DMS153 treated with DMSO at 0.1 percent for 48 hours (cell line): ENCODE measurements at regions not wholly inside any gene's neighbourhood (a gene's known extent, or its start where the extent isn't known, plus 50 kb on each side); places are given as distances from the start of the nearest gene placed in this dataset.
"Not testable (repeated sequence)": the region's sequence is repeated elsewhere in the genome, so short reads cannot be mapped to it uniquely, and the experiment has no call there.

Source experiments
- DNase-seq: peaks from one replicate; lab custom pipeline; 2025; ENCODE audit not compliant: unreplicated experiment; lab: John Stamatoyannopoulos, UW

- no peak for DNase-seq
These were observed 310.9 kb upstream of the MAOA start for GRCh38 chrX:43345166-43345565.

- no peak for DNase-seq
These were observed 306.7 kb upstream of the MAOA start for GRCh38 chrX:43349363-43349762.

DNA sequence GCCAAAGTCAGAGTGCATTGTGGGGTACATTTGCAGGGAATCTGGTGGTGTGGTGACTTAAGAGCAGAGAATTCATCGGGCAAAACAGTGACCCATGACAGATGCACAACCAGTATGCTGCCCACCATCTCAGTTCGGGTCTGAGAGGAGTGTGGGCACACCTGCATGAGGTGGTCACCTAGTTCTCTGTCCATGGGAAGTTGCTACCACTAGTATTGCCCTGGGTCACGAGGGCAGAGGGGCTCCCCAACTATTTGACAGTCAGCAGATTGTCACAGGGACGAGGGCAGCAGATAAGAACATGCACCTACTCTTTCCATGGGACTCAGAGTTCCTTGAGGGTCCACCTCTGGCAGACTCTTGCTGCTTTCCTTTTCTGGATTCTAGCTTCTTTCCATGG lies 305.2 kb upstream of the MAOA start:
- DNase-seq = no peak

- no peak for DNase-seq
These were observed 298.4 kb upstream of the MAOA start for GRCh38 chrX:43357741-43358140.

DNA sequence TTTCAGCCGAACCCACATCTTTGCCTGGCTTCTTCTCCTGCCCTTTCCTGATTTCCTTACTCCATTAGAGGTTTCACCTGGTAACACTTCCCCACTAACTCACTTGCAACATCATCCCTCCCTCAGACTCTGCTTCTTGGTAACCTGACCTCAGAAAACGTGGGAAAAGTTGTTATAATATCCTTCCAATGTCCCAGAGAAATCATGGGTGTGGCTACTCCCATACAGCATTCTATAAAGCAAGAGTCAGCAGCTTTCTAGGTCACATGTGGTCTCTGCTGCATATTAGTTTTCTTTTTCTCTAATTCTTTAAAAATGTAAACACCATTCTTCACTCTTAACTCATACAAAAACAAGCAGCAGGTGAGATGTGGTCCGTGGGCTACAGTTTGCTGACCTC lies 283.1 kb upstream of the MAOA start:
- no peak for DNase-seq

- DNase-seq = no peak
These were observed 281.0 kb upstream of the MAOA start for GRCh38 chrX:43375136-43375535.

GRCh38 chrX:43380704-43381103 lies 275.4 kb upstream of the MAOA start:
- DNase-seq = no peak

DNA sequence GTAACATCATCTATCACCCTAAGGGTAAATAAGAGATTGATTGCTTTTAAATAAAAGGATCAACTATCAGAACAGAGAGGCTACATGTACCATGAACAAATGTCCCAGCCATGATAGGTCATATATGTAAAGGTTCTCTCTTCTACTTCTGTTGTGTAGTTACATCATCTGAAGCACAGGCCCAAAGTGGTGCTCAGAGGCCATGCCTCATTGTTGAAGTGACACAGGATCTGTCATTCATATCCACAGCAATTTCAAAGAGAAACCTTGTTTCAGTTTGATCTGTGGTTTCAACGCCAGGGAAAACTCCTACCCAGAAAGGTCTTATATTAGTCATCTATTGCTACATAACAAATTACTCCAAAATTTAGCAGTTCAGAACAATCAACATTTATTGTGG lies 269.2 kb upstream of the MAOA start:
- no peak for DNase-seq

DNA sequence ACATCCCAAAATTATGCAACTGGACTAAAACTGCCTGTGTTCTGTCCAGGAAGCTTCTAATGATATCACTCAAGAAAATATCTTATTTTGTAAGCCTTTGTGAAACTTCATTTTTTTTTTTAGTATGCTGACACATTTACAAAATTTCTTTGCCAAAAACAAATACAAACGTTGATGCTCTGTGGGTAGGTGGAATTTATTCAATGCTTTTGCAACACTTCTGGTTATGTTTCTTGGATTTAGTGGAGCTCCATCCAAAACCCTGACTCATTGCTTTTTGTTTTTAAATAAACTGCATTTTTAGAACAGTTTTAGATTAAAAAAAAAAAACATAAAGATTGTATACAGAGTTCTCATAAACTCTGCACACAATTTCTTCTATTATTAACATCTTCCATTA lies 250.9 kb upstream of the MAOA start:
- DNase-seq = no peak

DNA sequence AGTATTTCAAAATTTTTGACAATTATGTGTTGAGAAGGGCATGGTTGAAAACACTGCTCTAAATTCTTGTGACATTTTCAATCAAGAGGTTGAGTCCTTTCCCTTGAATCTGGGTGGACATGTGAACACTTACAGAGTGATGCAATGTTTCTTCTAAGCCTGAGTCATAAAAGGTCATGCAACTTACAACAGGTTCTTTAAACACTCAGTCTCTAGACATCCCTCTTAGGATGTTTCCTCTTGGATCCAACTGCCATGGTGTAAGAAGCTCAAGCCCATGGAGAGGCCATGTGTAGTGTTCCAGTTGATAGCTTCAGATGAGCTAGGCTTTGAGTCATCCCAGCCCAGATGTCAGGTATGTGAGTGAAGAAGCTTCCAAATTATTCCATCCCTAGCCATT lies 232.2 kb upstream of the MAOA start:
- no peak for DNase-seq

DNA sequence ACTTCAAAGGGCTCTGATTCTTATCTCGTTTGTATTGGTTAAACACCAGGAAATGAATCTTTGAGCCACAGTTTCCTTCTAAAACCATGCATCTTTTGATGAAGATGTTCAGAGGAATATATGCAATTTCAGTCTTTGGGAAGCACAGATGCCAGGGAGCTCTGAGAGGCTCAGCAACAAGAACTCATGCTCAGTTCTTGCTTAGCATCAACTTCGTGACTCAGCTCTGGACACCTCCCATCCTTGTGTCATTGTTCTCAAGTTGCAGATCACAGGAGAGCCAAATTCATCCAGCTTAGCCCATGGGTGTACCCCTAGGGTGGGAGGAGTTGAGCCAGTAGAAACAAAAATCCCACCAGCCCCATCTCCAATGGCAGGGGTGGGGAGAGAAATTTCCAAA lies 219.6 kb upstream of the MAOA start:
- no peak for DNase-seq

DNA sequence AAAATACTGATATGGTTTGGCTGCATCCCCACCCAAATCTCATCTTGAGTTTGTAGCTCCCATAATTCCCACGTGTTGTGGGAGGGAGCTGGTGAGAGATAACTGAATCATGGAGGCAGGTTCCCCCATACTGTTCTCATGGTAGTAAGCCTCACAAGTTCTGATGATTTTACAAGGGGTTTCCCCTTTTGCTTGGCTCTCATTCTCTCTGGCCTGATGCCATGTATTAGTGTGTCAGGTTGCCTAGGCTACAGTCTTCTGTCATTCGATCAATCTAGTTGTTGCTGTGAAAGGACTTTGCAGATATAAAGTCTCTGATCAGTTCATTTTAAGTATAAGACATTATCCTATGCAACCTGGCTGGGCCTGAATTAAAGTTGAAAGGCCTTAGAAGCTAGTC lies 209.3 kb upstream of the MAOA start:
- DNase-seq = no peak

- DNase-seq = peak; percentile 0
These were observed 207.4 kb upstream of the MAOA start for GRCh38 chrX:43448688-43449087.

DNA sequence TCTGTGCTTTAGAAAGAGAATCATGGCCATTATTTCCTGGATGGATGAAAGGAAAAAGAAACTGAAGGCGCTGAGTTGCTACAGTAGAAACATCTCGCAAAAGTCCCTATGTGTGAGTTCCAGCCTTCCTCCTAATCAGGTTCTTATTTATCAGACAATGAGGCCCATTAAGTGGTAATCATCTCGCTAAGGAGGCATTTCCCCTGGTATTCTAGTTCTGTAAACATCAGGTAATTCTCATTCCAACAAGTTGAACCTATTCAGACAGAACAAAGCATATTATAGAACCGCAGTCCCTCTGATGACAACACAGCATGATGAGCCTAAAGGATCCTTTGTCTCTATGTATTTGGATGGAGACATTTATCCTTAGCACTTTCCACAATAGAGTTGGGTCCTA lies 205.7 kb upstream of the MAOA start:
- no peak for DNase-seq

GRCh38 chrX:43451976-43452686 lies 204.0 kb upstream of the MAOA start:
- DNase-seq = not testable (repeated sequence)

DNA sequence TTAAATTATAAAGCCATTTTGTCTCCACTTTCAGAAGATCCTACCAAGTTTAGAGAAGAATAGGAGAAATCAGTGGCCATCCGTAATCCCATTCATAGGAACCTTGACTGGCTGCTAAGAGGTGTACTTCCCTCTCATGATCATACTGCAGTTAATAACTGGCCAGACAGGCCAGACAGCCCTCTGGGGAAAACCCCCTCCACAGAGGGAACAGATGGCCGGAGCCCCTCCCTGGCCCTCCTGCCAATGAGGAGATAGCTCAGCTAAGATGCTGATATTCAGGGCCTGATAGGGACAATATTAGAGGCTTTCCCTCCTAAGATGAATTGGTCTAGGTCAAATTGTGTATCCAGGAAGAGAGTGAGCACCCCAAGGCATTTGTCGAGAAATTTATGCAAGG lies 200.0 kb upstream of the MAOA start:
- DNase-seq = no peak

- DNase-seq = no peak
These were observed 199.2 kb upstream of the MAOA start for GRCh38 chrX:43456906-43457305.

- DNase-seq = no peak
These were observed 188.4 kb upstream of the MAOA start for GRCh38 chrX:43467608-43468234.

DNA sequence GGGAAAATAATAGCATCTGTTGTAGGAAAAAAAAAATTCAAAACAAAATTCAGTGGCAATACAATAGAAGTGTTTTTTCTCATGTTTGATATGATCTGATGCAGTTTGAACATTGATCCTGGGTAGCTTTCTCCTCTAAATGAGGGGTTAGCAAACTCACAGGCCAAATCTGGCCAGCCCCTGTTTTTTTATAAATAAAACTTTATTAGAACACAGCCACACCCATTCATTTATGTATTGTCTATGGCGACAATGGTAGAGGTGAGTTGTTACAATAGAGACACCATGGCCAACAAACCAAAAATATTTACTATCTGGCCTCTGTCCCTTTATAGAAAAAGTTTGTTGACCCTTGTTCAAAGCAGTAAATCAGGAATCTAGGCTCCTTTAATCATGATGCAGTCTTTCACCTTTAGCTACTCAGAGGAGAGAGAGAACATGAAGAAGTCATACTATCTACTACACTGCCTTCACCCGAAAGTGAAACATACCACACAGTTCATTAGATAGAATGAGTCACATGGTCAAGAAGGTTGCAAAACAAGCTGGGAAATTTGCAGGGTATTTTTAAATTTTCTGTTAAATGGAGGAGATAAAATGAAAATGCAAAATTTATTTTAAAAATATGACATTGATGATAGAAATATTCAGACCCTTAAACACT lies 186.6 kb upstream of the MAOA start:
- DNase-seq = no peak

GRCh38 chrX:43474321-43474720 lies 181.8 kb upstream of the MAOA start:
- no peak for DNase-seq

- DNase-seq = no peak
These were observed 177.0 kb upstream of the MAOA start for GRCh38 chrX:43479070-43479469.

DNA sequence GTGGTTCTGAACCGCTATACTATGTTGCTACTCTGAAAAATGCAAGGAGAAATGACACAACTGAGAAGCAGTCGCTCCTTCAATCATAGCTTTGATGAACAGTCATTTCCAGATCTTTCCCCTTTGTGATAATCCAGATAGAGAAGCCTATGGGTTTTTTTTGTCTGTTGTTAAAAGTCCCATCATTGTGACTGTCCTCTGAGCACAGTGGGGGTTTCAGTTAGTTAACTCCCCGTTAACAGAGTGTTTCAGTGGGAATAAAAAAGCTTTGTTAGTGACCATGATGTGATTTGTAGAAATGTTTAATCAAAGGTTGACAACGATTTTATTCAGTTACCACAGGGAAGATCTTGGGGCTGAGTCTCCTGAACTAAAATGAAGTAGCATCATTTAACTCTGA lies 176.2 kb upstream of the MAOA start:
- no peak for DNase-seq

DNA sequence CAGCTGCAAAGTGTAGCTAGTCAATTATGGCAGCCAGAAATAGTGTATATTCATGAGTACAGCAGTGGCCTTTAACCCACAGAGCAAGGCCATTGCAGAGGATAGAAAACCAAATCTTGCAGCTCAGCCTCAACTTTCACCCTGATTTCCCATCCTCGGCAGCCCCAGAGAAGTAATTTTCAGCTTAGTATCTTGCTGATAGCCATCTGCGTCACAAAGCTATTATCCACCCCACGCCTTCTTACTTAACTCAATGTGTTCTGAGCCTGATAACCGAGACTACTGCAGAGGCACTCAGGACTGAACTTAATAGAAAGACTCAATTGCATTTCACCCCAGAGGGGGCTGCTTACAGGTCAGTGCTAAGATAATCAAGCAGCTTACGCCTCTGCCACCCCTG lies 174.5 kb upstream of the MAOA start:
- DNase-seq = no peak
